OCI-LY3 (cell line): ENCODE measurements at regions not wholly inside any gene's neighbourhood (a gene's known extent, or its start where the extent isn't known, plus 50 kb on each side); places are given as distances from the start of the nearest gene placed in this dataset.

Experiments
- H2AFZ ChIP-seq: fragments of 200-600, 300-600 bp; shearing (Covaris generic); 2 replicates; pipeline ENCODE4 v1.6.0; 2014; ENCODE audit warnings: antibody characterized with exemption, low read depth, low read length
- H3K27ac ChIP-seq: fragments of 200-600, 300-600 bp; sonication (generic); 2 replicates; pipeline ENCODE4 v1.5.1; 2014; ENCODE audit warnings: mild to moderate bottlenecking, low read length, moderate library complexity, mixed read lengths
- H3K27me3 ChIP-seq: fragments of 200-600, 300-600 bp; sonication (generic); 2 replicates; pipeline ENCODE4 v1.6.1; 2014; ENCODE audit warnings: low read depth, low read length, mixed read lengths
- H3K36me3 ChIP-seq: fragments of 200-600, 300-600 bp; sonication (generic); replicated peaks from 2 replicates; pipeline ENCODE3; 2014; ENCODE audit warnings: low read depth, low read length, mixed read lengths
- H3K4me1 ChIP-seq: fragments of 300-600, 200-600 bp; sonication (generic); 2 replicates; pipeline ENCODE4 v1.6.1; 2014; ENCODE audit warnings: low read length, mixed read lengths
- H3K4me2 ChIP-seq: fragments of 200-600, 300-600 bp; sonication (generic); 2 replicates; pipeline ENCODE4 v1.6.1; 2014; ENCODE audit warnings: low read length, mixed read lengths
- H3K4me3 ChIP-seq: fragments of 300-600, 200-600 bp; sonication (generic); 2 replicates; pipeline ENCODE4 v1.5.1; 2014; ENCODE audit warnings: antibody characterized with exemption, mild to moderate bottlenecking, low read length, moderate library complexity
- H3K79me2 ChIP-seq: fragments of 300-600, 200-600 bp; shearing (Covaris generic); 2 replicates; pipeline ENCODE4 v1.6.1; 2014; ENCODE audit warnings: mild to moderate bottlenecking, low read length, mixed read lengths
- H3K9ac ChIP-seq: fragments of 300-600, 200-600 bp; shearing (Covaris generic); 2 replicates; pipeline ENCODE4 v1.6.0; 2014; ENCODE audit warnings: mild to moderate bottlenecking, low read length, moderate library complexity
- H3K9me3 ChIP-seq: fragments of 200-600, 300-600 bp; shearing (Covaris generic); 2 replicates; pipeline ENCODE4 v1.6.1; 2014; ENCODE audit warnings: low read length, mixed read lengths; ENCODE audit not compliant: insufficient read depth
- H4K20me1 ChIP-seq: fragments of 200-600, 300-600 bp; sonication (generic); 2 replicates; pipeline ENCODE4 v1.6.1; 2016; ENCODE audit warnings: low read length, mixed read lengths; ENCODE audit not compliant: insufficient read depth
- EZH2phosphoT487 ChIP-seq: fragments of 200-600 bp; shearing (Covaris generic); IDR thresholded peaks from 2 replicates; pipeline ENCODE4 v1.6.1; 2018; ENCODE audit warnings: antibody characterized with exemption, mixed run types, low read depth
- TF ChIP-seq, protein P1 (sequence below): fragments of 200-600, 300-600 bp; sonication (generic); IDR thresholded peaks from 2 replicates; pipeline ENCODE4 v1.5.1; 2014; ENCODE audit warnings: antibody characterized with exemption, low read length, low read depth

DNA sequence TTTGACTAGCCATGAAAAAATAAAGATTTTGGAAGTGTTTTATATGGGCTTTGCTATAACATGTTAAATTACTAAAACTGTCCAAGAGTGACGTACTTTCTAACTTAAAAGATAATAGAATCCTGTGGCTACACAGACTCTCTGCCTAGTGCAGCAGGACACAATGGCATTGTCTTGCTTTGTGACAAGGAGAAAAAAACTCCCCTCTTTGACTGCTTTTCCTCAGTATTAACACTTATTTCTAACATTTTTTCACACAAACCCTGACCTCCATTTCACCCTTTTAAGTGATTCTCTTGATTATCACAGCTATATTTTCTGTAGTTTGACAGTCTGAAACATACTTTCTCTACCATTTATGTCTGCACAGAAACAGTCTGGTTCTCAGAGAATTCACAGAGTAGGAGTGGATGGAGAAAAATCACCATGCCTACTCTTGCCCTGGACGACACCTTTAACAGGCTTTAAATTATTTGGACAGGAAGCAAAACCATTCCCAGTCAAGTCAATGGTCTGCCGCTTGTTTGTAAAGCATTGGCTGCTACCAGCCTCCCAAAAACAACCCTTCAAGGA, 336.3 kb upstream of the SMIM30 start:
- H3K4me3 ChIP-seq: no peak overlapping the region
- H3K36me3 ChIP-seq: no peaks in the 10 kb centered on the region
- no peaks in the 10 kb centered on the region for H4K20me1 ChIP-seq
- H3K27ac ChIP-seq: no peak overlapping the region
- no peak overlapping the region for H3K4me2 ChIP-seq
- no peaks in the 10 kb centered on the region for H3K9me3 ChIP-seq
- H3K27me3 ChIP-seq: no peaks in the 10 kb centered on the region
- TF ChIP-seq, protein P1, sequence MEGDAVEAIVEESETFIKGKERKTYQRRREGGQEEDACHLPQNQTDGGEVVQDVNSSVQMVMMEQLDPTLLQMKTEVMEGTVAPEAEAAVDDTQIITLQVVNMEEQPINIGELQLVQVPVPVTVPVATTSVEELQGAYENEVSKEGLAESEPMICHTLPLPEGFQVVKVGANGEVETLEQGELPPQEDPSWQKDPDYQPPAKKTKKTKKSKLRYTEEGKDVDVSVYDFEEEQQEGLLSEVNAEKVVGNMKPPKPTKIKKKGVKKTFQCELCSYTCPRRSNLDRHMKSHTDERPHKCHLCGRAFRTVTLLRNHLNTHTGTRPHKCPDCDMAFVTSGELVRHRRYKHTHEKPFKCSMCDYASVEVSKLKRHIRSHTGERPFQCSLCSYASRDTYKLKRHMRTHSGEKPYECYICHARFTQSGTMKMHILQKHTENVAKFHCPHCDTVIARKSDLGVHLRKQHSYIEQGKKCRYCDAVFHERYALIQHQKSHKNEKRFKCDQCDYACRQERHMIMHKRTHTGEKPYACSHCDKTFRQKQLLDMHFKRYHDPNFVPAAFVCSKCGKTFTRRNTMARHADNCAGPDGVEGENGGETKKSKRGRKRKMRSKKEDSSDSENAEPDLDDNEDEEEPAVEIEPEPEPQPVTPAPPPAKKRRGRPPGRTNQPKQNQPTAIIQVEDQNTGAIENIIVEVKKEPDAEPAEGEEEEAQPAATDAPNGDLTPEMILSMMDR: no peak
- TF ChIP-seq EZH2phosphoT487: no peak
- H2AFZ ChIP-seq: no peak overlapping the region
- no peaks in the 10 kb centered on the region for H3K79me2 ChIP-seq
- H3K9ac ChIP-seq: no peak overlapping the region
- H3K4me1 ChIP-seq: no peaks in the 10 kb centered on the region

DNA sequence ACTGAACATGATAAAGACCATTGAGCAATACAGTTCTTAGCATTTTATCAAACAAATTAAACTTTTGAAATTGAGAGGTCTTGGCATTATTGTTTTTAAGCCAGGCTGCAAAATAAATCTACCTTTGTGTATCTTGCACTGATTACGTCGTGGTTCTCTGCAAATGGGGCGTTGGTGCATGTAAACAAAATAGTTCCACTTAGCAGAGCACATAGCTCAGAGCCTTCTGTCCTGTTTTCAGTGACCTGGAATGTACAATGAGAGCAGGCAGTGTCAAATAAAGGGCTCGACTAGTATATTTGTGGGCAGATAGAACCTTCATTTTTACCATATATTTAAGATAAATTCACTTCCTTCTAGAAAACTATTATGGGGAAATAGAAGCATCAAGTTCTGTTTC, 333.9 kb upstream of the SMIM30 start:
- H3K4me3 ChIP-seq: no peak overlapping the region
- no peaks in the 10 kb centered on the region for H4K20me1 ChIP-seq
- H3K9ac ChIP-seq: no peak overlapping the region
- H3K4me1 ChIP-seq: no peaks in the 10 kb centered on the region
- no peak overlapping the region for H2AFZ ChIP-seq
- no peaks in the 10 kb centered on the region for H3K27me3 ChIP-seq
- H3K4me2 ChIP-seq: no peak overlapping the region
- H3K27ac ChIP-seq: no peak overlapping the region
- no peaks in the 10 kb centered on the region for H3K36me3 ChIP-seq
- TF ChIP-seq EZH2phosphoT487: no peak
- TF ChIP-seq, protein P1: no peak
- no peaks in the 10 kb centered on the region for H3K79me2 ChIP-seq
- H3K9me3 ChIP-seq: no peaks in the 10 kb centered on the region

DNA sequence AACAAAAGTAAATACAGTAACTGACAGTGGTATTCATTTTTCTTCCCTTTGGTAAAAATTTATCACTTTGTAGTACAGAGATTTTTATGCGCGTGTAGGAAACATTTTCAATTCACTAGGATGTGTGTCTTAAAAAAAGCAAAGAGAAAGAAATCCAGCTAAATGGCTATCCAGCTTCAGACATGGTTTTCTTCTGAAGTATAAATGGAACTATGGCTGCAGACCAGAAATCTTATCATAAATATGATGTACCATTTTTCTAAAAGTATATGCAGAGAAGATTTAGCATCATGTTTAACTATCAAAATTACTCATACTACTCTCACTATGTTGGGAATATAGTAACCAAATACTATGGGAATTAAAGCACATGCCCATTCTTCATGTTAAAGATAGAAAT, 328.4 kb upstream of the SMIM30 start:
- H3K4me2 ChIP-seq: no peak overlapping the region
- H3K79me2 ChIP-seq: no peaks in the 10 kb centered on the region
- no peak overlapping the region for H3K4me3 ChIP-seq
- no peaks in the 10 kb centered on the region for H3K9me3 ChIP-seq
- no peak overlapping the region for H2AFZ ChIP-seq
- H4K20me1 ChIP-seq: no peaks in the 10 kb centered on the region
- no peak overlapping the region for H3K9ac ChIP-seq
- H3K27ac ChIP-seq: no peak overlapping the region
- H3K4me1 ChIP-seq: no peaks in the 10 kb centered on the region
- TF ChIP-seq EZH2phosphoT487: no peak
- TF ChIP-seq, protein P1: no peak
- H3K27me3 ChIP-seq: no peaks in the 10 kb centered on the region
- H3K36me3 ChIP-seq: no peaks in the 10 kb centered on the region

DNA sequence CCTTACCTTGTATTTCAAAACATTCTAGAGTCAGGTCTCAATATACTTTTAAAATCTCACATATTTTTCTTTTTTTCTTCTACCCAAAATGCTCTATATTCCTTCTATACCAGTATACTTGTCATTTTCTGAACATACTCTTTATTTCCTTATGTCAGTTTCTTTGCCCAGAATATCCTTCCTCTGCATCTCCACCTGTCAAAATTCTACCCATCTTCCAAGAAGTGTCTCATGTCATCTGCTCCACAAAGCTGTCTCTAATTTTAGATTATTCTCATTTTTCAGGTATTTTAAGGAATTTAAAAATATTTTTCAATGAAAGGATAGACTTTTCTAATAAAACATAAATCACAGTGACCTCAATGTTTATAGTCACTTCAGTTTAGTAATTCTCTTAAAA, 328.0 kb upstream of the SMIM30 start:
- Histone ChIP-seq H3K27ac (no peak overlapping the region), H3K79me2 (no peaks in the 10 kb centered on the region), H2AFZ (no peak overlapping the region), H3K4me3 (no peak overlapping the region), H3K36me3 (no peaks in the 10 kb centered on the region), H3K9ac (no peak overlapping the region), H3K4me1 (no peaks in the 10 kb centered on the region), H4K20me1 (no peaks in the 10 kb centered on the region), H3K4me2 (no peak overlapping the region), H3K27me3 (no peaks in the 10 kb centered on the region), H3K9me3 (no peaks in the 10 kb centered on the region)
- TF ChIP-seq EZH2phosphoT487: no peak
- TF ChIP-seq, protein P1: no peak
